HUDEP-2 (cell line): ENCODE measurements at regions not wholly inside any gene's neighbourhood (a gene's known extent, or its start where the extent isn't known, plus 50 kb on each side); places are given as distances from the start of the nearest gene placed in this dataset.
A peak's percentile ranks its signal among the peaks of the same experiment; 100 is the strongest.
"Not testable (repeated sequence)": the region's sequence is repeated elsewhere in the genome, so short reads cannot be mapped to it uniquely, and the experiment has no call there.

Source experiments
- DNase-seq, 76 experiments: peaks; one replicate each; lab custom pipeline; 2025; ENCODE audit not compliant: unreplicated experiment in 76 of 76; lab: John Stamatoyannopoulos, UW

DNA sequence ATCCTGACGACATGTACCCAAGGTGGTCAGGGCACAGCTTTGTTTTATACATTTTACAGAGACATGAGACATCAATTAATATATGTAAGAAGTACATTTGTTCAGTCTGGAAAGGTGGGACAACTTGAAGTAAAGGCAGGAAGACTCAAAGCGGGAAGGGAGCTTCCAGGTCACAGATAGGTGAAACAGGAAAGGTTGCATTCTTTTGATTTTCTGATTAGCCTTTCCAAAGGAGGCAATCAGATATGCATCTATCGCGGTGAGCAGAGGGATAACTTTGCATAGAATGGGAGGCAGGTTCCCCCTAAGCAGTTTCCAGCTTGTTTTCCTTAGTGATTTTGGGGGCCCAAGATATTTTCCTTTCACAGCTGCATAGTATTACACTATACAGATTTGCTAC is 358.4 kb downstream of the GLUD2 start:
- DNase-seq: no peak

GRCh38 chrX:121407627-121408026 is 360.2 kb downstream of the GLUD2 start:
- no peak for DNase-seq

- DNase-seq: not testable (repeated sequence)
Measured at GRCh38 chrX:121431514-121431913, 384.1 kb downstream of the GLUD2 start.

- DNase-seq: no peak
Measured at GRCh38 chrX:121433289-121433688, 385.9 kb downstream of the GLUD2 start.

GRCh38 chrX:121437666-121438065 is 390.3 kb downstream of the GLUD2 start:
- DNase-seq: not testable (repeated sequence)

DNA sequence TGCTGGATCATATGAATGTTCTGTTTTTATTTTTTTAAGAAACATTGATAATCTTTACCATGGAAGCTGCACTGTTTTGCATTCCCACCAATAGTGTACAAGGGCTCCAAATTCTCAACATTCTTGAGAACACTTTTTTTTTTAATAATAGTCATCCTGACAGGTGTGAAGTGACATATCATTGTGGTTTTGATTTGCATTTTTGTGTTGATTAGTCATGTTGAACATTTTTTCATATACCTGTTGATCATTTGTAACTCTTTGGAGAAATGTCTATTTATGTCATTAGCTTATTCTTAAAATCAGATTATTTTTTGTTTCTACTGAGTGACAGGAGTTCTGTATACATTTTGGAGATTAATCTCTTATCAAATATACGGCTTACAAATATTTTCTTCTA is 408.5 kb downstream of the GLUD2 start:
- no peak for DNase-seq

GRCh38 chrX:121456315-121456714 is 408.9 kb downstream of the GLUD2 start:
- DNase-seq: no peak

GRCh38 chrX:121457096-121457495 is 409.7 kb downstream of the GLUD2 start:
- DNase-seq: no peak

GRCh38 chrX:121479406-121479805 is 432.0 kb downstream of the GLUD2 start:
- DNase-seq: no peak

DNA sequence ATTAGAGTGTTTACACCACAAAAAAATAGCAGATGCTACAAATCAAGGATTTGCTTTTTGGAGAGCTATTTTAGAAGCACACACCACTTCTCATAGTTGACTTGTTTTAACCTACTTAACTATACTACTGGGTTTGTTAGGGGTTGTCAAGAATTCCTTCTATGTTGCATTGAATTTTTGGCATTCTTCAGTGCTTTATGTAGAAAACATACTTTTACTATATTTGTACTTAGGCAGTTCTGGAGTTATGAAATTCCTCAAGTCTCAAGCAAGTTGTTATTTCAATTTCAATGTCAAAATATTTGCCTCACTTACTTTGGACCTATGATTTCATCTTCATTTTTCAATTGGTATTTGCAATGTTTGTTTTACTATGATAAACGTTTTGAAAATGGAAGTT is 449.6 kb downstream of the GLUD2 start:
- no peak for DNase-seq

- DNase-seq: no peak
Measured at GRCh38 chrX:121504153-121504552, 456.7 kb downstream of the GLUD2 start.

DNA sequence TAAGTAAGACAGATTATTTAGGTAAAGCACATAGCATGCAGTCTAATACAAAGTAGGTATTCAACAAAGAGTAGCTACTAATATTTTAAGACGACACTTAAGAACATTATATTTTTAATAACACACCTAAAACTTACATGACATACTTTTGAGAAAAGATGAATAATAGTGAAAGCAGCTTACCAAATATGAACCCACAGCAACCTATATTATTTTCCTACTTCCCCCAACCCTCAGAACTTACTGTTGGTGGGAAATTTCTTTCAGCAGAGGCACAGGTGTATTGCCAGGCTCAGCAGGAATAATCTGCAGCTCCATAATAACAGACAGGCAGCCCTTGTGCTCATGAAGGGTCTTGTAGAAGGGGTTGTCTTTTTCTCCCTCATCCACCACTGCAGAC is 498.9 kb downstream of the GLUD2 start:
- no peak for DNase-seq

- DNase-seq: no peak
Measured at GRCh38 chrX:121558886-121559285, 511.5 kb downstream of the GLUD2 start.

DNA sequence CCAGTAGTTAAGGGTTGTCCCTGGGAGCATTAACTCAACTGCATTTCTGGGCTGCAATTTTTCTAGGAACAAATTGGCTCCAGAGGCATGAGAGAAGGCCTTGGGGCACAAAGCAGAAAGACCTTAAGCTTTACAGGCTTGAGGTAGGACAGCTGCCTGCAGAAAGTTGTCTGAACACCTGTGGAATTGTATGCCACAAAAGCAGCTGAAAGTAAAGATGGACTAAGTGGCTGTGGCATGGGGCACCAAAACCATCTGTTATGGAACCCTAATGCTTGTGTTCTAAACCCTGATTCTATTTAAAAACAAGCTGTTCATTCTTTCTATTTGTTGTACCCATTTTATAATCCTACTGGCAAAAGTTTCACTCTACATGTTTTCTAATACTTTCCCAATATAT is 515.2 kb downstream of the GLUD2 start:
- no peak for DNase-seq

- no peak for DNase-seq
Measured at GRCh38 chrX:121569609-121570008, 522.2 kb downstream of the GLUD2 start.

GRCh38 chrX:121570072-121570841 is 522.8 kb downstream of the GLUD2 start:
- DNase-seq: no peak

- no peak for DNase-seq
Measured at GRCh38 chrX:121571333-121571732, 523.9 kb downstream of the GLUD2 start.

GRCh38 chrX:121574384-121574783 is 527.0 kb downstream of the GLUD2 start:
- not testable (repeated sequence) for DNase-seq

GRCh38 chrX:121579016-121579760 is 531.8 kb downstream of the GLUD2 start:
- peak in 6 of 76 experiments; percentile 0 to 19 (median 3) for DNase-seq

- DNase-seq: no peak
Measured at GRCh38 chrX:121581885-121582284, 534.5 kb downstream of the GLUD2 start.

DNA sequence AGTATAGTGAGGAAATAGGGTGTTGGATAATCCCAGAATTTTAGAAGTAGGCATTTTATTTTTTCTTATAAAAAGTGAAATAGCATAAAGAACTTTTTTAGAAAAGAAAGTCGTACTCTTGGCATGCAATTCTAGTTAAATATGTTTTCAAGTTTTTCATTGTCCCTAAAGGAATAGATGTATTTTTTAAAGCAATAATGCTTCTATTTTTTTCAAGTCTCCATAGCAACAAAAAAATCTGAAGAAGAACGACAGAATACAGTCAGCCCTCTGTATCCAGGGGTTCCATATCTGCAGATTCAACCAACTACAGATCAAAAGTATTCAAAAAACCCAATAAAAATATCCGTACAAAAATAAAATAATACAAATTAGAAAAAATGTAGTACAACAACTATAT is 538.2 kb downstream of the GLUD2 start:
- no peak for DNase-seq

DNA sequence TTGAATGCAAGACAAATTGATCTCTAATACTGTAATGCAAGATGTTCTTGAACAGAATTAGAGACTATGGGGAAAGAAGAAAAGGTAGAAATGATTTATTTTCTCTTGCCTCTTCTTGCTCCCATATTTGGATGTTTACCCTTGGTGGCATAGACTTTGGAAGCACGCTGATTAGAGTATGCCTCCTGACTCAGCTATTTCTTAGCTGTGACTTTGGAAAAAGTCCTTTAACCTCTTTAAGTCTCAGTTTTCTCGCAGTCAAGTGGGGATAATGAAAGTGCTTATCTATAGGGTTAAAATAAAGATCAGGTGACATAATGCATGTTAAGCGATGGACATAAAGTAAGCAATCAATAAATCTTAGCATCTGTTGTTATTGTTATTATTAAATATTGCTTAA is 545.5 kb downstream of the GLUD2 start:
- no peak for DNase-seq
